ENCODE measurements at regions not wholly inside any gene's neighbourhood (a gene's known extent, or its start where the extent isn't known, plus 50 kb on each side); places are given as distances from the start of the nearest gene placed in this dataset.
"Not testable (repeated sequence)": the region's sequence is repeated elsewhere in the genome, so short reads cannot be mapped to it uniquely, and the experiment has no call there.

- DNase-seq, result no peak
- no peak overlapping the region for H3K27ac ChIP-seq
- H3K4me3 ChIP-seq, result no peak overlapping the region
- 9 to 31% methylated on average over 2 of the region's 2 CpGs for WGBS, 2 donors
- no peaks in the 10 kb centered on the region for H3K27me3 ChIP-seq
- intact Hi-C loops (cut with DNase I), result no loop called here
- H3K4me1 ChIP-seq, result no peaks in the 10 kb centered on the region
- H3K36me3 ChIP-seq, result no peaks in the 10 kb centered on the region
- H3K9me3 ChIP-seq, result no peaks in the 10 kb centered on the region
- TF ChIP-seq EP300 (IDR thresholded peaks at IDR 0.05), result no peak
Measured at GRCh38 chr4:103424853-103425252, 226.7 kb upstream of the CENPE start.

DNA sequence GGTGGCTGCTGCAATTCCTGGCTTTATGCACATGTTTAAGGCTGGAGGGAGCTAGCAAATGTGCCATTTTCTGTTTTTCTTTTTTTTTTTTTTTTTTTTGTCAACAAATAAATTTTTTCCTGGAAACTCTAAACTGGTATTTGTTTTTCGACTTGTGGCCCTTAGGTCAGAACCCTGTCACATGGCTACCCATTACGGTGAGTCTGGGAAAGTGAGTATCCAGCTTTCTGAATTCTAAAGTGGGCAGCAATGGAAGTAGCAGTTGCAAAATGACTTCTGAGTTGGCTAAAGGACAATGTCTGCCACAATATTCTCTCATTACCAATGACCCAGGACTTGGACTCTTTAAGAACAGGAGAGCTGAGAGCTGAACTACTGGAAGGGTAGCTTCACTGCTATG is 225.1 kb upstream of the CENPE start:
- no peak for DNase-seq
- 77 to 82% methylated on average over 2 of the region's 2 CpGs for WGBS, 2 donors
- Histone ChIP-seq H3K27ac (no peak overlapping the region), H3K4me1 (no peaks in the 10 kb centered on the region), H3K36me3 (no peaks in the 10 kb centered on the region), H3K4me3 (no peak overlapping the region), H3K27me3 (no peaks in the 10 kb centered on the region), H3K9me3 (no peaks in the 10 kb centered on the region)
- no peak for TF ChIP-seq CTCF (IDR thresholded peaks at IDR 0.05)
- no peak for TF ChIP-seq POLR2AphosphoS5 (IDR thresholded peaks at IDR 0.05)
- TF ChIP-seq POLR2A (IDR thresholded peaks at IDR 0.05), result no peak
- no peak for TF ChIP-seq EP300 (IDR thresholded peaks at IDR 0.05)
- intact Hi-C loops (cut with DNase I), result no loop called here

GRCh38 chr4:103422467-103423219 is 224.5 kb upstream of the CENPE start:
- intact Hi-C loops (cut with DNase I), result no loop called here
- Histone ChIP-seq H3K4me3 (no peak overlapping the region), H3K4me1 (no peaks in the 10 kb centered on the region), H3K27ac (no peak overlapping the region), H3K9me3 (no peaks in the 10 kb centered on the region), H3K36me3 (no peaks in the 10 kb centered on the region), H3K27me3 (no peaks in the 10 kb centered on the region)
- 21 to 66% methylated on average over 2 of the region's 2 CpGs for WGBS, 2 donors
- no peak for DNase-seq
- TF ChIP-seq POLR2AphosphoS5 (IDR thresholded peaks at IDR 0.05) (no peak), EP300 (IDR thresholded peaks at IDR 0.05) (no peak), CTCF (IDR thresholded peaks at IDR 0.05) (no peak), POLR2A (IDR thresholded peaks at IDR 0.05) (no peak)

- Histone ChIP-seq H3K36me3 (no peaks in the 10 kb centered on the region), H3K4me1 (no peaks in the 10 kb centered on the region), H3K4me3 (no peak overlapping the region), H3K27me3 (no peaks in the 10 kb centered on the region), H3K27ac (no peak overlapping the region), H3K9me3 (no peaks in the 10 kb centered on the region)
- intact Hi-C loops (cut with DNase I), result no loop called here
- DNase-seq, result no peak
- no peak for TF ChIP-seq CTCF (IDR thresholded peaks at IDR 0.05)
- no peak for TF ChIP-seq EP300 (IDR thresholded peaks at IDR 0.05)
- no peak for TF ChIP-seq POLR2A (IDR thresholded peaks at IDR 0.05)
- TF ChIP-seq POLR2AphosphoS5 (IDR thresholded peaks at IDR 0.05), result no peak
- 75 to 88% methylated on average over 5 of the region's 5 CpGs for WGBS, 2 donors
Measured at GRCh38 chr4:103415801-103416200, 217.7 kb upstream of the CENPE start.

DNA sequence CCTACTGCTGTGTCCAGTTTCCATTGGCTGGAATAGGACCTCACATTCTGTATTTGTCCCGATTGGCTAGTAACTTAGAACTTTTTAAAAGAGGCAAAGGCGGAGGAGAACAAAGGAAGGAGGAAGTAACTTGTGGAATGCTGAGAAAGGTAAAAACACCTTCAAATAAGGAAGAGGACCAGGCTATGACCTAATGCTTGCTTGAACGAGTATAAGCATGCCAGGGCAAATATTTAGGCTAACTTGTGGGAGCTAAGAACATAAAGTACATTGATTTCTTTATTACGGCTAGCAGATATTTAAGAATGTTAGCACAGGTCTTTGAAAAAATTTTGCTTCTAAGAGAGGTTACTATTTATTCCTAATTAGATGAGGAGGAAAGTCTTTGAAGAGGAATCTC is 214.5 kb upstream of the CENPE start:
- H3K4me3 ChIP-seq; H3K4me1 ChIP-seq; H3K27ac ChIP-seq; intact Hi-C loops (cut with DNase I); H3K27me3 ChIP-seq; H3K36me3 ChIP-seq; H3K9me3 ChIP-seq; DNase-seq: not testable (repeated sequence)
- WGBS, 2 donors, result 33 to 77% methylated on average over 4 of the region's 4 CpGs

DNA sequence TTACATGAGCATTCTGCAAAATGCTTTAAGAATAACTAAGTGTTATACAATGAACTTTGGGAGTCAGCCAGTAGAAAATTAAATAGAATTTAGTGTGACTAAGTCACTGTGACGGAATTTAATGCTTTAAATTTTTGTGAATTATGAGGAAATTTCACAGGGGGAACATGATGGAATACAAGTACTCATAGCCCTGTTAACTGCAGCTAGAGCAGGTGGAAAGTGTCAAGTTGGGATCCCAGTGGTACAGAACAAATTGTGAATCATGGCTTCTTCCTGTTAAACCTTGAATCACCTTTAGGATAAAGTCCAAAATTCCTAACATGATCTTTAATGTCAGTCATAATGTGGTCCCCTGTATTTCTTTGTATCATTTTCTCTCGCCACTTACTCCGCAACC is 212.2 kb upstream of the CENPE start:
- Histone ChIP-seq H3K4me3 (no peak overlapping the region), H3K36me3 (no peaks in the 10 kb centered on the region), H3K27ac (no peak overlapping the region), H3K9me3 (no peaks in the 10 kb centered on the region), H3K27me3 (no peaks in the 10 kb centered on the region), H3K4me1 (no peaks in the 10 kb centered on the region)
- 79 to 86% methylated on average over 3 of the region's 3 CpGs for WGBS, 2 donors
- intact Hi-C loops (cut with DNase I), result no loop called here
- TF ChIP-seq POLR2A (IDR thresholded peaks at IDR 0.05) (no peak), CTCF (IDR thresholded peaks at IDR 0.05) (no peak), EP300 (IDR thresholded peaks at IDR 0.05) (no peak), POLR2AphosphoS5 (IDR thresholded peaks at IDR 0.05) (no peak)
- no peak for DNase-seq

Measured in sigmoid colon (tissue), 6 donors.